Fibroblast of lung (primary cell): ENCODE measurements at regions not wholly inside any gene's neighbourhood (a gene's known extent, or its start where the extent isn't known, plus 50 kb on each side); places are given as distances from the start of the nearest gene placed in this dataset.

Experiments
- DNase-seq, 2 donors: peaks; one replicate each; pipeline versions ENCODE4 v3.0.0 to v3.0.0-alpha.2; 2010; ENCODE audit warnings: low read depth in 2 of 2
- H2AFZ ChIP-seq: 2 replicates; pipeline ENCODE4 v1.5.1; 2012; ENCODE audit warnings: low read length, control low read depth, inconsistent platforms
- H3K27ac ChIP-seq: 2 replicates; pipeline ENCODE4 v1.5.1; 2011; ENCODE audit warnings: low read length, control low read depth; ENCODE audit not compliant: insufficient read depth
- H3K27me3 ChIP-seq: 2 replicates; pipeline ENCODE4 v1.5.1; 2011; ENCODE audit warnings: mild to moderate bottlenecking, low read length; ENCODE audit not compliant: control insufficient read depth, insufficient read depth
- H3K36me3 ChIP-seq: 2 replicates; pipeline ENCODE4 v1.5.1; 2011; ENCODE audit warnings: low read length; ENCODE audit not compliant: control insufficient read depth, insufficient read depth
- H3K4me1 ChIP-seq: 2 replicates; pipeline ENCODE4 v1.5.1; 2011; ENCODE audit warnings: low read length; ENCODE audit not compliant: control insufficient read depth, insufficient read depth; ENCODE audit errors: extremely low read depth
- H3K4me2 ChIP-seq: 2 replicates; pipeline ENCODE4 v1.5.1; 2011; ENCODE audit warnings: low read length, control low read depth; ENCODE audit not compliant: insufficient read depth; ENCODE audit errors: extremely low read depth
- H3K4me3 ChIP-seq, 4 experiments: fragments of 200-600 bp in 1 of 4; sonication (generic) in 1 of 4; replicated peaks in 1 of 4; 2 replicates each; pipeline ENCODE4 v1.5.1; 2011 to 2016; ENCODE audit warnings: low read length in 4 of 4, low read depth in 3 of 4, mild to moderate bottlenecking in 3 of 4, control low read depth in 2 of 4, inconsistent platforms in 1 of 4, mixed read lengths in 1 of 4; ENCODE audit not compliant: insufficient read depth in 1 of 4; ENCODE audit errors: control extremely low read depth in 1 of 4
- H3K79me2 ChIP-seq: 2 replicates; pipeline ENCODE4 v1.5.1; 2012; ENCODE audit warnings: mild to moderate bottlenecking, low read length, inconsistent platforms; ENCODE audit not compliant: control insufficient read depth, insufficient read depth
- H3K9ac ChIP-seq: 2 replicates; pipeline ENCODE4 v1.5.1; 2011; ENCODE audit warnings: mild to moderate bottlenecking, low read length, control low read depth; ENCODE audit not compliant: insufficient read depth
- H3K9me3 ChIP-seq: 2 replicates; pipeline ENCODE4 v1.5.1; 2012; ENCODE audit warnings: low read depth, low read length; ENCODE audit not compliant: control insufficient read depth, insufficient read depth
- H4K20me1 ChIP-seq: 2 replicates; pipeline ENCODE4 v1.5.1; 2011; ENCODE audit warnings: low read length; ENCODE audit not compliant: control insufficient read depth, insufficient read depth; ENCODE audit errors: extremely low read depth
- CTCF ChIP-seq, 2 donors: IDR thresholded peaks in 1 of 2; conservative IDR thresholded peaks in 1 of 2; 1 replicate in 1 of 2; 2 replicates in 1 of 2; pipeline ENCODE4 v1.5.1; 2011 to 2012; ENCODE audit warnings: low read length in 2 of 2, control low read depth in 1 of 2, inconsistent platforms in 1 of 2, low read depth in 1 of 2, mild to moderate bottlenecking in 1 of 2
- EZH2 ChIP-seq: IDR thresholded peaks from 2 replicates; pipeline ENCODE4 v1.5.1; 2012; ENCODE audit warnings: low read length, control low read depth, mild to moderate bottlenecking; ENCODE audit errors: missing control alignments

- no peaks in the 10 kb centered on the region for H3K27me3 ChIP-seq
- TF ChIP-seq EZH2: no peak
- TF ChIP-seq CTCF (conservative IDR thresholded peaks at IDR 0.05 in 1 of 2, IDR thresholded peaks at IDR 0.05 in 1 of 2; ENCODE audit: low read depth in 1 of 2, low read length in 2 of 2): no peak
- no peaks in the 10 kb centered on the region for H3K36me3 ChIP-seq
These were observed 148.4 kb upstream of the HDAC9 start for GRCh38 chr7:18347170-18347569.

GRCh38 chr7:18350678-18351077 is 144.9 kb upstream of the HDAC9 start:
- Histone ChIP-seq H3K4me1 (no peaks in the 10 kb centered on the region), H3K36me3 (no peaks in the 10 kb centered on the region), H3K9me3 (no peaks in the 10 kb centered on the region), H3K4me2 (no peak overlapping the region), H4K20me1 (no peaks in the 10 kb centered on the region), H3K27ac (no peak overlapping the region), H3K27me3 (no peaks in the 10 kb centered on the region), H3K9ac (no peak overlapping the region), H3K79me2 (no peaks in the 10 kb centered on the region), H3K4me3 (no peak overlapping the region), H2AFZ (no peak overlapping the region)
- DNase-seq: no peak
- TF ChIP-seq EZH2: no peak
- no peak for TF ChIP-seq CTCF (conservative IDR thresholded peaks at IDR 0.05 in 1 of 2, IDR thresholded peaks at IDR 0.05 in 1 of 2; ENCODE audit: low read depth in 1 of 2, low read length in 2 of 2)

More at GRCh38 chr7:18347170-18347569, 148.4 kb upstream of the HDAC9 start:
- Histone ChIP-seq H3K9me3 (no peaks in the 10 kb centered on the region), H4K20me1 (no peaks in the 10 kb centered on the region), H3K27ac (no peak overlapping the region), H3K4me3 (no peak overlapping the region), H3K79me2 (no peaks in the 10 kb centered on the region), H2AFZ (no peak overlapping the region), H3K9ac (no peak overlapping the region), H3K4me1 (no peaks in the 10 kb centered on the region), H3K4me2 (no peak overlapping the region)
- no peak for DNase-seq

GRCh38 chr7:18352339-18353255 is 143.0 kb upstream of the HDAC9 start:
- no peaks in the 10 kb centered on the region for H4K20me1 ChIP-seq
- no peaks in the 10 kb centered on the region for H3K9me3 ChIP-seq
- no peaks in the 10 kb centered on the region for H3K36me3 ChIP-seq
- DNase-seq: peak; percentile 74 to 78
- H3K9ac ChIP-seq: no peak overlapping the region
- no peak overlapping the region for H2AFZ ChIP-seq
- no peak overlapping the region for H3K4me2 ChIP-seq
- H3K27ac ChIP-seq: no peak overlapping the region
- H3K4me1 ChIP-seq: no peaks in the 10 kb centered on the region
- H3K79me2 ChIP-seq: no peaks in the 10 kb centered on the region
- no peak overlapping the region for H3K4me3 ChIP-seq
- no peaks in the 10 kb centered on the region for H3K27me3 ChIP-seq
- TF ChIP-seq EZH2 (no peak), CTCF (conservative IDR thresholded peaks at IDR 0.05 in 1 of 2, IDR thresholded peaks at IDR 0.05 in 1 of 2; ENCODE audit: low read depth in 1 of 2, low read length in 2 of 2) (peak; percentile 60 to 70)
